DOHH2 (cell line): ENCODE measurements at regions not wholly inside any gene's neighbourhood (a gene's known extent, or its start where the extent isn't known, plus 50 kb on each side); places are given as distances from the start of the nearest gene placed in this dataset.

Experiments
- EZH2phosphoT487 ChIP-seq: fragments of 200-600 bp; sonication (generic); IDR thresholded peaks from 2 replicates; pipeline ENCODE4 v1.6.1; 2017; ENCODE audit warnings: borderline replicate concordance, mild to moderate bottlenecking, antibody characterized with exemption, low read length, moderate library complexity, mixed read lengths
- TF ChIP-seq, protein P1 (sequence below): fragments of 200-600 bp; sonication (generic); IDR thresholded peaks from one replicate; pipeline ENCODE4 v1.5.1; 2014; ENCODE audit warnings: antibody characterized with exemption, mild to moderate bottlenecking, low read depth, low read length; ENCODE audit not compliant: poor library complexity, severe bottlenecking

DNA sequence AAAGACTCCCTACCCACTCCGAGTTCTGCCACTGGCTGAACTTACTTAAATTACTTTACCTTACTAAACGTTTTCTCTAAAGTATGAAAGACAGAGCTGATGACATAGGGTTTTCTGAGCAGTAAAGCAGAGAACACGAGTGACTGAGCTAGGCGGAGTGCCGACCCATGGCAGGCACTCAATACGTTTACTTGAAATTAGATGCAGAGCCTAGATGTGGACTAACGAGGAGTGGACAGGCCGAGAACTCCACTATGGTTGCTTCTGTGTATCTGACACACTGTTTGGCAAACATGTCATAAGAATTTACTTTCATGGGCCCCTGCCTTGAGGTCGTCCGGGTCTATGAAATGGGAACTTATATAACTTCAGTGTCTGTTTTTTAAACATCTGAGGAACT is 471.0 kb downstream of the STK39 start:
- TF ChIP-seq, protein P1, sequence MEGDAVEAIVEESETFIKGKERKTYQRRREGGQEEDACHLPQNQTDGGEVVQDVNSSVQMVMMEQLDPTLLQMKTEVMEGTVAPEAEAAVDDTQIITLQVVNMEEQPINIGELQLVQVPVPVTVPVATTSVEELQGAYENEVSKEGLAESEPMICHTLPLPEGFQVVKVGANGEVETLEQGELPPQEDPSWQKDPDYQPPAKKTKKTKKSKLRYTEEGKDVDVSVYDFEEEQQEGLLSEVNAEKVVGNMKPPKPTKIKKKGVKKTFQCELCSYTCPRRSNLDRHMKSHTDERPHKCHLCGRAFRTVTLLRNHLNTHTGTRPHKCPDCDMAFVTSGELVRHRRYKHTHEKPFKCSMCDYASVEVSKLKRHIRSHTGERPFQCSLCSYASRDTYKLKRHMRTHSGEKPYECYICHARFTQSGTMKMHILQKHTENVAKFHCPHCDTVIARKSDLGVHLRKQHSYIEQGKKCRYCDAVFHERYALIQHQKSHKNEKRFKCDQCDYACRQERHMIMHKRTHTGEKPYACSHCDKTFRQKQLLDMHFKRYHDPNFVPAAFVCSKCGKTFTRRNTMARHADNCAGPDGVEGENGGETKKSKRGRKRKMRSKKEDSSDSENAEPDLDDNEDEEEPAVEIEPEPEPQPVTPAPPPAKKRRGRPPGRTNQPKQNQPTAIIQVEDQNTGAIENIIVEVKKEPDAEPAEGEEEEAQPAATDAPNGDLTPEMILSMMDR = no peak
- no peak for TF ChIP-seq EZH2phosphoT487
